IMR-90 (cell line): ENCODE measurements at regions not wholly inside any gene's neighbourhood (a gene's known extent, or its start where the extent isn't known, plus 50 kb on each side); places are given as distances from the start of the nearest gene placed in this dataset.
A peak's percentile ranks its signal among the peaks of the same experiment; 100 is the strongest.

Source experiments
- ATAC-seq: fragments of 200-7000 bp; cut with Tn5 transposase; 2 replicates; pipeline ENCODE4 v1.9.1; 2020; ENCODE audit warnings: low read depth, mild to moderate bottlenecking, moderate library complexity
- BruUV-seq: library from RNA; stranded (reverse); fragments of 400-500 nt; replicated peaks from 2 replicates; lab custom pipeline; 2021; lab: Mats Ljungman, UMichigan
- CTCF ChIA-PET: fragments of 300-600 bp; formaldehyde crosslinking; extraction: SDS; loops from one replicate; lab custom pipeline; 2021; ENCODE audit warnings: antibody characterized with exemption; lab: Yijun Ruan, JAX
- POLR2A ChIA-PET: fragments of 300-600 bp; sonication (Branson Sonifier 250); formaldehyde crosslinking; loops from one replicate; lab custom pipeline; 2022; ENCODE audit warnings: antibody characterized with exemption; ENCODE audit not compliant: unreplicated experiment; lab: Charles Lee
- DNase-seq: peaks from one replicate; pipeline ENCODE4 v3.0.0; 2013
- H2AFZ ChIP-seq: replicated peaks from 2 replicates; pipeline ENCODE3; 2013; ENCODE audit warnings: low read length, mild to moderate bottlenecking; ENCODE audit not compliant: poor library complexity
- H2AK5ac ChIP-seq: 2 replicates; pipeline ENCODE4 v1.6.1; 2013; ENCODE audit warnings: low read depth, low read length, inconsistent platforms
- H2AK9ac ChIP-seq: replicated peaks from 2 replicates; pipeline ENCODE3; 2013; ENCODE audit warnings: mild to moderate bottlenecking, low read depth, low read length, moderate library complexity; ENCODE audit not compliant: poor library complexity
- H2BK120ac ChIP-seq: 2 replicates; pipeline ENCODE4 v1.6.1; 2013; ENCODE audit warnings: low read depth, low read length, inconsistent platforms
- H2BK15ac ChIP-seq: 3 replicates; pipeline ENCODE4 v1.6.1; 2013; ENCODE audit warnings: low read depth, low read length, inconsistent platforms
- H2BK20ac ChIP-seq: 2 replicates; pipeline ENCODE4 v1.6.1; 2013; ENCODE audit warnings: low read depth, mild to moderate bottlenecking, inconsistent platforms, low read length, moderate library complexity
- H2BK5ac ChIP-seq: 2 replicates; pipeline ENCODE4 v1.6.1; 2013; ENCODE audit warnings: mild to moderate bottlenecking, low read depth, low read length, inconsistent platforms; ENCODE audit not compliant: poor library complexity, severe bottlenecking
- H3K14ac ChIP-seq: replicated peaks from 2 replicates; pipeline ENCODE4 v1.6.1; 2013; ENCODE audit warnings: low read depth, low read length, inconsistent platforms
- H3K18ac ChIP-seq: 2 replicates; pipeline ENCODE4 v1.6.1; 2013; ENCODE audit warnings: low read depth, low read length, control low read depth
- H3K23ac ChIP-seq: 2 replicates; pipeline ENCODE4 v1.6.1; 2013; ENCODE audit warnings: low read depth, low read length, inconsistent platforms
- H3K27ac ChIP-seq: 2 replicates; pipeline ENCODE4 v1.5.1; 2013; ENCODE audit warnings: mild to moderate bottlenecking, control low read depth, low read length; ENCODE audit not compliant: insufficient read depth
- H3K27me3 ChIP-seq: 2 replicates; pipeline ENCODE4 v1.6.1; 2013; ENCODE audit warnings: low read length; ENCODE audit not compliant: control insufficient read depth, insufficient read depth
- H3K36me3 ChIP-seq: 2 replicates; pipeline ENCODE4 v1.6.1; 2013; ENCODE audit warnings: low read length, mixed read lengths; ENCODE audit not compliant: control insufficient read depth, insufficient read depth
- H3K4ac ChIP-seq: 2 replicates; pipeline ENCODE4 v1.6.1; 2013; ENCODE audit warnings: low read depth, low read length, inconsistent platforms
- H3K4me1 ChIP-seq: 2 replicates; pipeline ENCODE4 v1.6.1; 2013; ENCODE audit warnings: low read length, mixed read lengths; ENCODE audit not compliant: control insufficient read depth, insufficient read depth
- H3K4me2 ChIP-seq: 2 replicates; pipeline ENCODE4 v1.6.1; 2013; ENCODE audit warnings: low read depth, mild to moderate bottlenecking, control low read depth, low read length, moderate library complexity
- H3K4me3 ChIP-seq: 2 replicates; pipeline ENCODE4 v1.5.1; 2013; ENCODE audit warnings: low read depth, mild to moderate bottlenecking, control low read depth, low read length, moderate library complexity; ENCODE audit not compliant: insufficient read depth
- H3K56ac ChIP-seq: 2 replicates; pipeline ENCODE4 v1.6.1; 2013; ENCODE audit warnings: low read length, inconsistent platforms; ENCODE audit not compliant: insufficient read depth; ENCODE audit errors: extremely low read depth
- H3K79me1 ChIP-seq, 2 experiments: 2 replicates each; pipeline ENCODE4 v1.6.1; 2013; ENCODE audit warnings: low read length in 2 of 2, inconsistent platforms in 1 of 2, low read depth in 1 of 2
- H3K9ac ChIP-seq: 2 replicates; pipeline ENCODE4 v1.6.1; 2013; ENCODE audit warnings: low read depth, low read length, control low read depth
- H3K9me1 ChIP-seq: 2 replicates; pipeline ENCODE4 v1.6.1; 2013; ENCODE audit warnings: low read length, inconsistent platforms; ENCODE audit not compliant: insufficient read depth
- H3K9me3 ChIP-seq: 2 replicates; pipeline ENCODE4 v1.6.1; 2013; ENCODE audit warnings: low read length; ENCODE audit not compliant: control insufficient read depth, insufficient read depth
- H4K20me1 ChIP-seq: 2 replicates; pipeline ENCODE4 v1.6.1; 2013; ENCODE audit warnings: low read length, inconsistent platforms; ENCODE audit not compliant: insufficient read depth
- H4K5ac ChIP-seq: 2 replicates; pipeline ENCODE4 v1.6.1; 2013; ENCODE audit warnings: mild to moderate bottlenecking, low read depth, low read length, control low read depth
- H4K8ac ChIP-seq, 2 experiments: 2 replicates each; pipeline ENCODE4 v1.6.1; 2013; ENCODE audit warnings: low read depth in 2 of 2, low read length in 2 of 2, control low read depth in 1 of 2, inconsistent platforms in 1 of 2
- H4K91ac ChIP-seq: 2 replicates; pipeline ENCODE4 v1.6.1; 2013; ENCODE audit warnings: low read depth, low read length, inconsistent platforms; ENCODE audit not compliant: insufficient read depth
- CEBPB ChIP-seq: IDR thresholded peaks from 2 replicates; pipeline ENCODE4 v1.6.1; 2012; ENCODE audit warnings: low read depth, low read length, improper control_type of control experiment
- MXI1 ChIP-seq: IDR thresholded peaks from 2 replicates; pipeline ENCODE4 v1.6.1; 2012; ENCODE audit warnings: low read depth, mild to moderate bottlenecking, low read length, moderate library complexity, borderline replicate concordance
- WGBS, 2 experiments: methylation state at CpG; one replicate each; pipeline versions ENCODE4 v1.1.5 to v1.1.7; 2013; ENCODE audit warnings: missing lambda C conversion rate in 2 of 2; ENCODE audit not compliant: insufficient read length in 1 of 2; ENCODE audit errors: extremely low coverage in 2 of 2; 5-methylcytosine and 5-hydroxymethylcytosine counted together
- dilution Hi-C: fragments of 300-500 bp; cut with HindIII; formaldehyde crosslinking; loops from one replicate; pipeline ENCODE4 v1.14.3; 2018; ENCODE audit warnings: low sequenced_read_pairs; ENCODE audit not compliant: unreplicated experiment
- in situ Hi-C: fragments of 300-500 bp; cut with MboI; formaldehyde crosslinking; loops from 3 replicates; pipeline ENCODE4 v1.14.3; 2019; ENCODE audit warnings: low sequenced_read_pairs, inconsistent platforms, mixed read lengths
- intact Hi-C: fragments of 100-400 bp; cut with micrococcal nuclease; formaldehyde crosslinking; loops from 2 replicates; pipeline ENCODE4 v1.10.0; 2022

- no peak overlapping the region for H3K23ac ChIP-seq
- no peak overlapping the region for H3K9ac ChIP-seq
- dilution Hi-C loops (no loop called here), intact Hi-C loops (no loop called here), in situ Hi-C loops (no loop called here)
- H3K14ac ChIP-seq = no peak overlapping the region
- H2AFZ ChIP-seq = no peak overlapping the region
- H2AK5ac ChIP-seq = no peak overlapping the region
- H3K4me1 ChIP-seq = no peaks in the 10 kb centered on the region
- no peak overlapping the region for H3K4me3 ChIP-seq
- no peaks in the 10 kb centered on the region for H3K79me1 ChIP-seq
- H4K91ac ChIP-seq = no peak overlapping the region
- no peaks in the 10 kb centered on the region for H3K9me1 ChIP-seq
- H3K27me3 ChIP-seq = no peaks in the 10 kb centered on the region
- H4K5ac ChIP-seq = no peak overlapping the region
- BruUV-seq = no TSS peak
- no peak overlapping the region for H2BK20ac ChIP-seq
- no peak overlapping the region for H3K56ac ChIP-seq
- POLR2A ChIA-PET = no interaction called here
- peak; percentile 46 for DNase-seq
- no peak overlapping the region for H3K4ac ChIP-seq
- TF ChIP-seq CEBPB (peak; percentile 63; the same call in 1 of the 2 replicates), MXI1 (no peak)
- no peak; the same call in 1 of the 2 replicates for ATAC-seq
- no peak overlapping the region for H4K8ac ChIP-seq
- no peak overlapping the region for H2BK15ac ChIP-seq
- no peak overlapping the region for H2BK120ac ChIP-seq
- H3K4me2 ChIP-seq = no peak overlapping the region
- WGBS, 2 experiments = 40% methylated on average over 1 of the region's 6 CpGs; no CpG with 5 or more reads in 1 of the 2 experiments
- CTCF ChIA-PET = interaction anchor here (0.7 kb wide), 1 partner anchor 67 kb away, joined by 3 read pairs; no protein-coding TSS in a partner anchor
- H3K27ac ChIP-seq = no peak overlapping the region
- no peak overlapping the region for H3K18ac ChIP-seq
- H2AK9ac ChIP-seq = no peak overlapping the region
- H3K9me3 ChIP-seq = no peaks in the 10 kb centered on the region
- no peaks in the 10 kb centered on the region for H4K20me1 ChIP-seq
- H3K36me3 ChIP-seq = no peaks in the 10 kb centered on the region
- no peak overlapping the region for H2BK5ac ChIP-seq
These were observed 406.3 kb downstream of the CADM1 start for GRCh38 chr11:115097796-115098408.
